ENCODE measurements at regions not wholly inside any gene's neighbourhood (a gene's known extent, or its start where the extent isn't known, plus 50 kb on each side); places are given as distances from the start of the nearest gene placed in this dataset.
A peak's percentile ranks its signal among the peaks of the same experiment; 100 is the strongest.

DNA sequence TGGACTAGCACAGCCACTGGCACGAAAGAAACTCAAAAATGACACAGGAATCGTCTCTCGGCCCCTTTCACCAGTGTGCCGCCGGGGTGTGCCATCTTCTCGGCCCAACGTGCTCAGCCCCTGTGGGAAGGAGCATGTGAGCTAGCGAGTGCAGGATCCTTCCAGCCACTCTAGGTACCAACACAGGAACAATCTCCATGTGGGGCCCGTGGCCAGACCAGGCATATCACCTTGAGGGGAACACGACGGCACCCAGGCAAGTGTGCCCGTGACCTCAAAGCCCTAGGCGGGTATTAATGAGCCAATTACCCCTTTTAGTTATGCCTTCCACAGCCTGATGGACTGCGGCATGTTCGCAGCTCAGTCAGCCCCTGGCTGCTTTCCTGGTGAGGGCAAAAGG, 231.5 kb downstream of the FAT4 start (continued):
- TF ChIP-seq, protein P1, sequence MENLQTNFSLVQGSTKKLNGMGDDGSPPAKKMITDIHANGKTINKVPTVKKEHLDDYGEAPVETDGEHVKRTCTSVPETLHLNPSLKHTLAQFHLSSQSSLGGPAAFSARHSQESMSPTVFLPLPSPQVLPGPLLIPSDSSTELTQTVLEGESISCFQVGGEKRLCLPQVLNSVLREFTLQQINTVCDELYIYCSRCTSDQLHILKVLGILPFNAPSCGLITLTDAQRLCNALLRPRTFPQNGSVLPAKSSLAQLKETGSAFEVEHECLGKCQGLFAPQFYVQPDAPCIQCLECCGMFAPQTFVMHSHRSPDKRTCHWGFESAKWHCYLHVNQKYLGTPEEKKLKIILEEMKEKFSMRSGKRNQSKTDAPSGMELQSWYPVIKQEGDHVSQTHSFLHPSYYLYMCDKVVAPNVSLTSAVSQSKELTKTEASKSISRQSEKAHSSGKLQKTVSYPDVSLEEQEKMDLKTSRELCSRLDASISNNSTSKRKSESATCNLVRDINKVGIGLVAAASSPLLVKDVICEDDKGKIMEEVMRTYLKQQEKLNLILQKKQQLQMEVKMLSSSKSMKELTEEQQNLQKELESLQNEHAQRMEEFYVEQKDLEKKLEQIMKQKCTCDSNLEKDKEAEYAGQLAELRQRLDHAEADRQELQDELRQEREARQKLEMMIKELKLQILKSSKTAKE (IDR thresholded peaks at IDR 0.05; ENCODE audit: low read depth, poor library complexity, severe bottlenecking) = no peak
- TF ChIP-seq CHD4 (IDR thresholded peaks at IDR 0.05) (no peak), RAD51 (IDR thresholded peaks at IDR 0.05) (no peak)
- TF ChIP-seq, protein P2, sequence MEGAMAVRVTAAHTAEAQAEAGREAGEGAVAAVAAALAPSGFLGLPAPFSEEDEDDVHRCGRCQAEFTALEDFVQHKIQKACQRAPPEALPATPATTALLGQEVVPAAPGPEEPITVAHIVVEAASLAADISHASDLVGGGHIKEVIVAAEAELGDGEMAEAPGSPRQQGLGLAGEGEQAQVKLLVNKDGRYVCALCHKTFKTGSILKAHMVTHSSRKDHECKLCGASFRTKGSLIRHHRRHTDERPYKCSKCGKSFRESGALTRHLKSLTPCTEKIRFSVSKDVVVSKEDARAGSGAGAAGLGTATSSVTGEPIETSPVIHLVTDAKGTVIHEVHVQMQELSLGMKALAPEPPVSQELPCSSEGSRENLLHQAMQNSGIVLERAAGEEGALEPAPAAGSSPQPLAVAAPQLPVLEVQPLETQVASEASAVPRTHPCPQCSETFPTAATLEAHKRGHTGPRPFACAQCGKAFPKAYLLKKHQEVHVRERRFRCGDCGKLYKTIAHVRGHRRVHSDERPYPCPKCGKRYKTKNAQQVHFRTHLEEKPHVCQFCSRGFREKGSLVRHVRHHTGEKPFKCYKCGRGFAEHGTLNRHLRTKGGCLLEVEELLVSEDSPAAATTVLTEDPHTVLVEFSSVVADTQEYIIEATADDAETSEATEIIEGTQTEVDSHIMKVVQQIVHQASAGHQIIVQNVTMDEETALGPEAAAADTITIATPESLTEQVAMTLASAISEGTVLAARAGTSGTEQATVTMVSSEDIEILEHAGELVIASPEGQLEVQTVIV (IDR thresholded peaks at IDR 0.05; ENCODE audit: borderline replicate concordance, partially characterized antibody) = no peak
- TF ChIP-seq, protein P3, sequence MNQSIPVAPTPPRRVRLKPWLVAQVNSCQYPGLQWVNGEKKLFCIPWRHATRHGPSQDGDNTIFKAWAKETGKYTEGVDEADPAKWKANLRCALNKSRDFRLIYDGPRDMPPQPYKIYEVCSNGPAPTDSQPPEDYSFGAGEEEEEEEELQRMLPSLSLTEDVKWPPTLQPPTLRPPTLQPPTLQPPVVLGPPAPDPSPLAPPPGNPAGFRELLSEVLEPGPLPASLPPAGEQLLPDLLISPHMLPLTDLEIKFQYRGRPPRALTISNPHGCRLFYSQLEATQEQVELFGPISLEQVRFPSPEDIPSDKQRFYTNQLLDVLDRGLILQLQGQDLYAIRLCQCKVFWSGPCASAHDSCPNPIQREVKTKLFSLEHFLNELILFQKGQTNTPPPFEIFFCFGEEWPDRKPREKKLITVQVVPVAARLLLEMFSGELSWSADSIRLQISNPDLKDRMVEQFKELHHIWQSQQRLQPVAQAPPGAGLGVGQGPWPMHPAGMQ (IDR thresholded peaks at IDR 0.05; ENCODE audit: borderline replicate concordance) = no peak

DNA sequence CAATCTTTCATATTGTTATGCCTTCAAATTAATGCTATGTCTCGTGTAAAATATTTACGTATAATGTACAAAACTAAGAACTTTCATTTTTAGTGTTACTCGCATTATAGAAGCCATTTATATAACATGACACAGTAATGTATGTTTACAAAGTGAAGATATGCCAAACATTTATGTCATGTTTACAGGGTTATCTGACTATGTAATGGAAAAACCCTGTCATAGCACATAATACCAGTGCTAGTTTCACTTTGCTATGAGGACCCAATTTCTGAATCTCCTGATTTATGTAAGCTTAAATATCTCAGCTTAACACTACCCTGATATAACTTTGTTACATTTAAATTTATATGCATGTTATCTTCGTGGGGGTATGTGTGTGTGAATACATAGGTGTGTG, 233.1 kb downstream of the FAT4 start:
- no TSS peak for BruUV-seq (replicated peaks)
- FAIRE-seq = no peak
- CTCF ChIA-PET = no interaction called here
- TF ChIP-seq, protein P4, sequence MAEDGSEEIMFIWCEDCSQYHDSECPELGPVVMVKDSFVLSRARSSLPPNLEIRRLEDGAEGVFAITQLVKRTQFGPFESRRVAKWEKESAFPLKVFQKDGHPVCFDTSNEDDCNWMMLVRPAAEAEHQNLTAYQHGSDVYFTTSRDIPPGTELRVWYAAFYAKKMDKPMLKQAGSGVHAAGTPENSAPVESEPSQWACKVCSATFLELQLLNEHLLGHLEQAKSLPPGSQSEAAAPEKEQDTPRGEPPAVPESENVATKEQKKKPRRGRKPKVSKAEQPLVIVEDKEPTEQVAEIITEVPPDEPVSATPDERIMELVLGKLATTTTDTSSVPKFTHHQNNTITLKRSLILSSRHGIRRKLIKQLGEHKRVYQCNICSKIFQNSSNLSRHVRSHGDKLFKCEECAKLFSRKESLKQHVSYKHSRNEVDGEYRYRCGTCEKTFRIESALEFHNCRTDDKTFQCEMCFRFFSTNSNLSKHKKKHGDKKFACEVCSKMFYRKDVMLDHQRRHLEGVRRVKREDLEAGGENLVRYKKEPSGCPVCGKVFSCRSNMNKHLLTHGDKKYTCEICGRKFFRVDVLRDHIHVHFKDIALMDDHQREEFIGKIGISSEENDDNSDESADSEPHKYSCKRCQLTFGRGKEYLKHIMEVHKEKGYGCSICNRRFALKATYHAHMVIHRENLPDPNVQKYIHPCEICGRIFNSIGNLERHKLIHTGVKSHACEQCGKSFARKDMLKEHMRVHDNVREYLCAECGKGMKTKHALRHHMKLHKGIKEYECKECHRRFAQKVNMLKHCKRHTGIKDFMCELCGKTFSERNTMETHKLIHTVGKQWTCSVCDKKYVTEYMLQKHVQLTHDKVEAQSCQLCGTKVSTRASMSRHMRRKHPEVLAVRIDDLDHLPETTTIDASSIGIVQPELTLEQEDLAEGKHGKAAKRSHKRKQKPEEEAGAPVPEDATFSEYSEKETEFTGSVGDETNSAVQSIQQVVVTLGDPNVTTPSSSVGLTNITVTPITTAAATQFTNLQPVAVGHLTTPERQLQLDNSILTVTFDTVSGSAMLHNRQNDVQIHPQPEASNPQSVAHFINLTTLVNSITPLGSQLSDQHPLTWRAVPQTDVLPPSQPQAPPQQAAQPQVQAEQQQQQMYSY (CRISPR knock-in tag; IDR thresholded peaks at IDR 0.05) = no peak
- TF ChIP-seq, protein P1 (IDR thresholded peaks at IDR 0.05; ENCODE audit: low read depth, poor library complexity, severe bottlenecking) = no peak
- TF ChIP-seq FOS (IDR thresholded peaks at IDR 0.05; ENCODE audit: borderline replicate concordance, extremely low read depth, insufficient read length) (no peak), JUND (IDR thresholded peaks at IDR 0.05; ENCODE audit: low read depth, low read length) (no peak), FOXK2 (IDR thresholded peaks at IDR 0.05) (no peak), NFYB (IDR thresholded peaks at IDR 0.05; ENCODE audit: insufficient read depth, low read depth, low read length) (no peak), ATF7 (IDR thresholded peaks at IDR 0.05; ENCODE audit: low read depth) (peak; percentile 59)

More for the DNA sequence above, 233.1 kb downstream of the FAT4 start:
- ChIA-PET SMC1A (ENCODE audit: uncharacterized antibody, unreplicated experiment) (no interaction called here), RAD21 (ENCODE audit: unreplicated experiment) (no interaction called here), POLR2A (no interaction called here)
- WGBS (ENCODE audit: insufficient coverage, insufficient replicate concordance, low lambda C conversion rate, missing lambda C conversion rate) = 35% methylated on average over 4 of the region's 4 CpGs
- no peak overlapping the region for H2AFZ ChIP-seq (ENCODE audit: control insufficient read depth, low read depth, low read length)
- H3K27me3 ChIP-seq (replicated peaks in 1 of 2; ENCODE audit: control insufficient read depth in 2 of 2, insufficient read depth in 2 of 2, low read length in 1 of 2) = no peaks in the 10 kb centered on the region
- H3K36me3 ChIP-seq (ENCODE audit: control insufficient read depth in 2 of 2, insufficient read depth in 2 of 2, low read length in 1 of 2) = no peaks in the 10 kb centered on the region
- no peak overlapping the region for H3K9ac ChIP-seq (ENCODE audit: control insufficient read depth, insufficient read depth, low read length)
- DNase-seq (ENCODE audit: low read depth, low spot score) = no peak
- in situ Hi-C loops (cut with MboI) = no loop called here
- intact Hi-C loops (cut with micrococcal nuclease; ENCODE audit: unreplicated experiment) = no loop called here
- peak; percentile 44; the same call in 2 of the 3 replicates for ATAC-seq
- H3K27ac ChIP-seq (ENCODE audit: control insufficient read depth, insufficient read depth) = no peak overlapping the region
- H3K4me3 ChIP-seq = no peak overlapping the region
- no peak overlapping the region for H3K4me2 ChIP-seq (ENCODE audit: control insufficient read depth, insufficient read depth)
- H3K9me3 ChIP-seq (replicated peaks; ENCODE audit: control insufficient read depth, insufficient read depth, low read length) = no peaks in the 10 kb centered on the region
- no peaks in the 10 kb centered on the region for H3K4me1 ChIP-seq (ENCODE audit: control insufficient read depth, insufficient read depth, low read length)
- no peaks in the 10 kb centered on the region for H3K79me2 ChIP-seq (ENCODE audit: control insufficient read depth, insufficient read depth, low read length)
- no peaks in the 10 kb centered on the region for H4K20me1 ChIP-seq (ENCODE audit: control insufficient read depth, insufficient read depth)
